Putamen (tissue), 1 donor: ENCODE measurements at regions not wholly inside any gene's neighbourhood (a gene's known extent, or its start where the extent isn't known, plus 50 kb on each side); places are given as distances from the start of the nearest gene placed in this dataset.
"Not testable (repeated sequence)": the region's sequence is repeated elsewhere in the genome, so short reads cannot be mapped to it uniquely, and the experiment has no call there.

Experiments
- DNase-seq: peaks from one replicate; pipeline ENCODE4 v3.0.0-alpha.2; 2016; ENCODE audit warnings: low spot score

- no peak for DNase-seq
Measured at GRCh38 chr11:39809833-39810232, 1649.6 kb downstream of the LRRC4C start.

- DNase-seq = no peak
Measured at GRCh38 chr11:39807904-39808303, 1651.5 kb downstream of the LRRC4C start.

GRCh38 chr11:39806652-39807051, 1652.8 kb downstream of the LRRC4C start:
- DNase-seq = no peak

DNA sequence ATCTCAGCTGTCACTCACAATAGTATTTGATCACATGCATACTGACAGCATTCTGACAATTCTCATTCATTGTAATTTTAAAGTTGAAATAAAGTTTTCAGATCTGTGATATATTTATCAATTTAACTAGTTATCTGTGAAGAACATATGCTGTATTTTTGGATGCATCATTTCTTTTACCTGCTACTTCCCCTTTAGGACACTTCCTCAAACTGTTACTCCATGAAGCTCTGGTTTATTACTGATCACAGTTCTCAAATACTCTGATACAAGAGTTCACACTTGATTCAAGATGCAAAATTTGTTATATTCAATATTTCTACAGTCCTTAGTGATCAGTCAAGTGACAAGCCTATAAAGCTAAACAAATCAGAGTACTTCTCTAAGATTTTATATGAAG, 1655.2 kb downstream of the LRRC4C start:
- no peak for DNase-seq

- no peak for DNase-seq
Measured at GRCh38 chr11:39786682-39787081, 1672.8 kb downstream of the LRRC4C start.

DNA sequence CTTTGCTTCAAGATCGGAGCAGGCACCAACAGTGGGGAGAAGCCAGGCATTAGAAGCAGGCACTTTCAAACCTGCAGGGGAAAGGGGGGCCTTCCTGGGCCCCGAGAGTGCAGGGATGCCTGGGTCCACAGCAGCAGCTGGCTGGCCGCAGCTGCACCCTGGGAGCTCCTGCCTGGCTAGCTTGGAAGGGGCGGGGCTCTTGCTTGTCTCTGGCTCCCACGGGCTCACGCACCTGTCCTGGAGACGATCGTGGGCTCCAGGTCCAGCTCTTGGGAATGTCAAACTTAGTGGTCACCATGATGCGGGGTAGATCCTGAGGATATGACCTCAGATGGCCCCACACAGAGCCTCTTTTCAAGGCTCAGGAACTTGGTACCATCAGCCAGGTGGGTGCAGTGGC, 1673.2 kb downstream of the LRRC4C start:
- no peak for DNase-seq

- DNase-seq = no peak
Measured at GRCh38 chr11:39784873-39785272, 1674.6 kb downstream of the LRRC4C start.

DNA sequence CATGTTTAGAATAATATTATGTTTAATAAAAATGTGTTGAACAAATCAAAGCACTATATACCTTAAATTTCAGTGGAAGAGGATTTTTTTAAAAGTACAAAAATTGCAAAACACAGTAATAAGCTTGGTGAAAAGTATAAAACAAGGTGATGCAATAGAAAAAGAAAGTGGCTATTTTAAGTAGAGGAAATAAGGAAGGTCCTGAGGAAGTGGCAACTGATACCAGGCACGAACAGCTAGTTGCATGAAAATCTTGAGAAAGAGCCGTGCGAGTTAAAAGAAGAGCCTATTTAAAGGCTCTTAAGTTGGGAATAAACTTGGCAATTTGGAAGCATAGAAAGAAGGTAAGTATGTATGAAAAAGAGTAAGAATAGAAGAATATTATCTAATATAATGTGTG, 1679.3 kb downstream of the LRRC4C start:
- DNase-seq = no peak

GRCh38 chr11:39777035-39777434, 1682.4 kb downstream of the LRRC4C start:
- DNase-seq = no peak

DNA sequence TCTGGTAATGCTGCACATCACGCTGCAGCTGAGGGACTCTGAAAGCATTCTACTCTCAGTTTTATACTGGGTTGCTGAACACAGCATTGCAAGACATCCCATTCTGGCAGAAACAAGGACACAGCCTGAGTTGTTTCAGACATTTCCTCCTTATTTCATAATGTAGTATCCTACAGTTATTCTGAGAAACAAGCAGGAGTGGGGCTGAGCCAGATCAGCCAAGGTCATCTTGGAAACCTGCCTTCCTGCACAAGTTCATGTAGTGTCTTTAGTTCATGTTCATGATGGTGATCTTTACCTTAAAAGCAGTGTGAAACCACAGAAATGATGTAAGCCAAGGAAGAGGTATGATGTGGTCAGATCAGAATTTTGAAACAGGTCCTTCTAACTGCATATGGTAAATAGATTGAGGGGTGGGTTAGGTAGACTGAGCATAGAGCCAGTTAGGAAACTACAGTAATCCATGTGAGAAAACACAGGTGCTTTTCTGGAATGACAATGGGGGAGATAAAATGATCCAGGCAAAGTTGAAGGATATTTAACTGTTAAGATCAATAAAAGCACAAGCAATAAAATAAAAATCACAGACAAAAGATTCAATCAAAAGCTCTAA, 1686.8 kb downstream of the LRRC4C start:
- DNase-seq = no peak

DNA sequence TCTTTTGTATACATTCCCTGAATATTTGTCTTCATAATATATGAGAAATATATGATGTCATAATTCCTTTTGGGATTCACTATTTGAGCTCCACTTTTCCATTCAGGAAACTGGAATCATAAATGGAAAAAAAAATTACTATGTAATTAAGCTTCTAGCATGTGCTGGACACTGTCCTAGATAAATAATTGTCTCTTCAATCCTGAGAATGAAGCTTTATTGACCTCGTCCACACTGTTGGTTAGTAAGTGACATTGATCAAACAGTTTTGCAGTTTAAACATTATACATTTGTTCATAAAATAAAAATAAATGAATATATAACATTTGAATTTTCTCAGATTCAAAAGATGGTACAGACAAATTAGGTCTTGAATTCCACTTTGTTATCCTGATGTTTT, 1691.2 kb downstream of the LRRC4C start:
- no peak for DNase-seq

DNA sequence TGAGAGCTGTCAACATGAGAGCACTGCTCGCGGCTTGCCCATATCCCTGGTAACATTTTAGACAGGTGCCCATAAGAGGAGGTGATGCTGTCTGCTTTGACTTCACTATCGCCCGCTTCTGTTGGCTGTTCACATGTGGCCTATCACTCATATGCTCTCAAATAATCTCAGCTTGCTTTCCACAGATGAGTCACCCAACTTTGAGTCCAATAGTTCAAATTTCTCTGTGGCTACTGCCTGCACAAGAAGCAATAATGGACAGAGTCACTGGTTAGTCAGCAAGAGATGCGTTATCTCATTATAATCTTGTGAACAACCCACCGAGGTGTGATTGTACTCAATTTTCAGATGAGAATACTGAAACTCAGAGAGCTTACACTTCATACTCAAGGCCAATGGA, 1714.1 kb downstream of the LRRC4C start:
- no peak for DNase-seq

DNA sequence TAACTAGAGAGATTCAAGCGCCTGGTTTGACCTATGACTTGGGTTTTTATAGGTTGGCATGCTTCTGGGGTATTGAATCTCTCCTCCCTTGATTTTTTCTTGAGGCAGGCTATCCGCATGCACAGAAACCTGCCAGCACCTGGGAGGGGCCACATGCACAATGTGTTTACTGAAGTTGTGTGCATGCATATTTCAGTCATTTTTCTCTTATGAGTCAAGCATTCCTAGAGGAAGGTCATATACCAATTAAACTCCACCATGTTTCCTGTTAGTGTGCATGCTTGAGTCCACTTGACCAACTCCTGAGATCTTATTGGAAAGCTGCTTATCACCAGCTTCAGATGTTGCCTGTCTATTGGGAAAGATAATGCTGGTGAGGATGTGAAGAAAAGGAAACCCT, 1718.4 kb downstream of the LRRC4C start:
- no peak for DNase-seq

GRCh38 chr11:39736351-39736750, 1723.1 kb downstream of the LRRC4C start:
- DNase-seq = not testable (repeated sequence)

- DNase-seq = no peak
Measured at GRCh38 chr11:39732001-39732400, 1727.5 kb downstream of the LRRC4C start.

GRCh38 chr11:39725081-39725480, 1734.4 kb downstream of the LRRC4C start:
- no peak for DNase-seq

- no peak for DNase-seq
Measured at GRCh38 chr11:39724404-39724803, 1735.0 kb downstream of the LRRC4C start.

- no peak for DNase-seq
Measured at GRCh38 chr11:39712581-39712980, 1746.9 kb downstream of the LRRC4C start.

DNA sequence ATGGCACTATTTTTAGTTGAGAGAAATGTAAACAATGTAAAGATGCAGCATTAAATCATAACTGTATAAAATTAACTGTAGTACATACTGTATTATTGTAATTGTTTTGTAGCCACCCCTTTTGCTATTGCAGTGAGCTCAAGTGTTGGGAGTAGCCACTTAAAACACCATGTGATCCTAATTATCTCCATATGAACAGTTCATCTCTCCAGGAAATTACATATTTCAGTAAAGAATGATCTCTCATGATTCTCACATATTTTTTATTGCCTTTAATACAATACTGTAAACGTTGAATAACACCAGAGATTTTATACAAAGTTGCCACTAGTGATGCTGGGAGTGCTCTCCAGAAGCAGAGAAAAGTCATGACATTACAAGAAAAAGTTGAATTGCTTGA, 1768.6 kb downstream of the LRRC4C start:
- no peak for DNase-seq

GRCh38 chr11:39683951-39684554, 1775.4 kb downstream of the LRRC4C start:
- DNase-seq = no peak

- no peak for DNase-seq
Measured at GRCh38 chr11:39683288-39683950, 1776.0 kb downstream of the LRRC4C start.

- DNase-seq = no peak
Measured at GRCh38 chr11:39681428-39681827, 1778.0 kb downstream of the LRRC4C start.

GRCh38 chr11:39678996-39679395, 1780.5 kb downstream of the LRRC4C start:
- DNase-seq = no peak

DNA sequence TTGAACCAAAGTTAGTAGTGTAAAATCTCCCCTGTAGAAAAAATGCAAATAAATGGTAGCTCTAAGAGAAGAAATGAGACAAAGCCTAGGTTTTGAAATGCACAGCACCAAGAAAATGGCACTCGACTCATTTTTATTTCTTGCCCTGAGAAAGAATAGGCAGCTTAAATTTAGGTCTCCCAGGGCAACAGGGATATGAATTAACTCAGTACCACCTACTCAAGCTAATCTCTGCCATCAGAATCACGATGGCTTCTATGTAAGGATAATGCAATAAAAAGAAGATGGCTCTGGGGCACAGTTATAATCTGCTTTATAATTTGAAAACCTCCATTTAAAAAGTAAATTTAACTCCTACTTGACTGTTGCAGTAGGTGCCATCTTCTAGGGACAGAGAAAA, 1784.3 kb downstream of the LRRC4C start:
- DNase-seq = peak; percentile 62
